C4-2B (cell line): ENCODE measurements at regions not wholly inside any gene's neighbourhood (a gene's known extent, or its start where the extent isn't known, plus 50 kb on each side); places are given as distances from the start of the nearest gene placed in this dataset.
"Not testable (repeated sequence)": the region's sequence is repeated elsewhere in the genome, so short reads cannot be mapped to it uniquely, and the experiment has no call there.

Source experiments
- H3K27ac ChIP-seq: fragments of 450-650 bp; 2 replicates; pipeline ENCODE4 v1.5.1; 2017
- CTCF ChIP-seq: fragments of 450-650 bp; conservative IDR thresholded peaks from 2 replicates; pipeline ENCODE4 v1.5.1; 2017; ENCODE audit warnings: mild to moderate bottlenecking
- ZFX ChIP-seq: fragments of 450-650 bp; IDR thresholded peaks from 2 replicates; pipeline ENCODE4 v1.6.1; 2017

DNA sequence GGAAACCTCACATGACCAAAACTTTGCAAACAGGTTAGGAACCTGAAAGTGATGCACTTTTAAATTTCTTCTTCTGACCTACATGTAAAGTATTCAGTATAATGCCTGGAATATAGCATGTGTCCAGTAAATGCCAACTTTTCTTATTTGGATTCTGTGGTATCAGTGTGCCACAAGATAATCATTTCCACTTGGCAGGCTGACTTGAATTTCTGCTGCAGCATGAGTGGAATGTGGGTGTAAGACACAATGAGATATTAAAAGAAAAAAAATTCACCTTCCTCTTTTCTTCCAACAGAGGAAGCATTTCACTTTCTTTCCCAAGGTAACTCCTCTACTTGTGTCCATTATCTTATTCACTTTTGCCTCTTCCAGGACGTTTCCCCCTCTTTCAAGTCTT, 141.9 kb upstream of the PRKD1 start:
- no peak overlapping the region for H3K27ac ChIP-seq
- TF ChIP-seq ZFX (no peak), CTCF (no peak)

DNA sequence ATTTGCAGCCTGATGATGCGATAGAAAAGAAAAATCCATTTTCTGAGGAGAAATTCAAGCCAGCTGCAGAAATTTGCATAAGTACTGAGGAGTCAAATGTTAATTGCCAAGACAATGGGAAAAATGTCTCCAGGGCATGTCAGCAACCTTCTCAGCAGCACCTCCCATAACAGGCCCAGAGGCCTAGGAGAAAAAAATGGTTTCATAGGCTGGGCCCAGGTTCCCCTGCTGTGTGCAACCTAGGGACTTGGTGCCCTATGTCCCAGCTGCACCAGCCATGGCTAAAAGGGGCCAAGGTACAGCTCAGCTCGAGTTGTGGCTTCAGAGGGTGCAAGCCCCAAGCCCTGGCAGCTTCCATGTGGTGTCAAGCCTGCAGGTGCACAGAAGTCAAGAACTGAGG, 144.8 kb upstream of the PRKD1 start:
- H3K27ac ChIP-seq, result not testable (repeated sequence)

- H3K27ac ChIP-seq, result no peak overlapping the region
- no peak for TF ChIP-seq CTCF
- TF ChIP-seq ZFX, result no peak
Measured at GRCh38 chr14:30077946-30078345, 150.3 kb upstream of the PRKD1 start.

DNA sequence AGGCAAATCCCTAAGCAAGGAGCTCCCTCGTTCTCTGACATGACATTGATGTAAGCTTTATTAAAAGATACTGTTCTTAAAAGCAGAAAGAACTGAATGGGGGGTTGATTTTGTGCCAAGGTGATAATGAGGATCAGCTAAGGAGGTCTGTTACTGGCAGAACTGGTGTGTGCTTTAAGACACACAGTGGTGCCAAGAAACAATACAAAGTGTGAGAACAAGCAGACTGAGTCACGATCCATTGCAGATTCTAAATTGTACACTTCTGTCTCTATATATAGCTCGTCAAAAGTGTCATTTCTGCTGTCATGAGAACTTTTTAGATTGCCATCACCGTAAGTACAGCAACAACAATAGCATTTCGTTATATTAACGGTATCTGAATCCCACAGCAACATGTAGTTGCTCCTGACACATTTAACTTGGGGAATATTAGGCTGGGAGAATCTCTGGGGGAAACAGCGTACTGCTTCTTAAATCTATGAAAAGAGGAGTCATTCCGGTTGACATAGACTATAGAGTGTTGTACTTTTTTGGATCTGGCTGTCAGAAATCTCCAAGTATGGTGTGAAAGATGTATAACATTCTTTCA, 151.3 kb upstream of the PRKD1 start:
- no peak for TF ChIP-seq CTCF
- no peak for TF ChIP-seq ZFX
- H3K27ac ChIP-seq, result no peak overlapping the region

GRCh38 chr14:30082486-30082885, 154.8 kb upstream of the PRKD1 start:
- H3K27ac ChIP-seq, result no peak overlapping the region
- TF ChIP-seq ZFX (no peak), CTCF (no peak)

DNA sequence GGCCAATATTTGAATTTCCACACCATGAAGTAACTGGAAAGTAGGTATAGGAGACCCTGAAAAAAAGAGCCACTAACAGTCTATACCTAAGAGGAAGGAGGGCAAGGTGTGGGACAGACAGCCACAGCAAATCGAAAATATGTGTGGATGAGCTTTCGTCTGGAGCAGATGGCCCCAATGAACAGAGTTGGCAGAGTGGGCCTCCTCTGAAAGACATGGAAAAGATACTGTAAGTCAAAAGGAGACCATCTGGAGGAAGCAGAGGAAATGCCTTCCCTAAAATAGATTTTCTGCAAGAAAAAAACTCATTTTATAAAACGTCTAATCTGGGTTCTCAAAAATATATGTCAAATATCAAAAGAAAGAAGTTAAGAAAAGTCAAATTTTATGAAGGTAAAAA, 157.2 kb upstream of the PRKD1 start:
- no peak overlapping the region for H3K27ac ChIP-seq
- TF ChIP-seq ZFX, result no peak
- TF ChIP-seq CTCF, result no peak

DNA sequence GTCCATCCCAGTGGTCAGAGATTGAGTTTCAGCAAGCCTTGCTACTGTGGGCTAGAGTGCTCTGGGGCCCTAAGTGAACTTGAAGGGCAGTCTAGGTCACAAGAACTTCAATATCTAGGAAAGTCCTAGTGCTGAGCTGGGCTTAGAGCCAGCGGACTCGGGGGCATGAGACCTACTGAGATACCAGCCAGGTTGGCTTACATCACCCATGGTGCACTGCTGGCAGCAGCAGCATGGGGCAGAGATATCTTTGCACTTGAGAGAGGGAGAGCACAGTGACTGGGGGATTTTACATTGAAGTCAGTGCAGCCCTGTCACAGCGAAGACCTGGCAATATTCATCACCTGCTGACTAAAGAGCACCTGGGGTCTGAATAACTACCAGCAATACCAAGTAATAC, 158.3 kb upstream of the PRKD1 start:
- H3K27ac ChIP-seq, result no peak overlapping the region
- TF ChIP-seq CTCF, result no peak
- no peak for TF ChIP-seq ZFX

DNA sequence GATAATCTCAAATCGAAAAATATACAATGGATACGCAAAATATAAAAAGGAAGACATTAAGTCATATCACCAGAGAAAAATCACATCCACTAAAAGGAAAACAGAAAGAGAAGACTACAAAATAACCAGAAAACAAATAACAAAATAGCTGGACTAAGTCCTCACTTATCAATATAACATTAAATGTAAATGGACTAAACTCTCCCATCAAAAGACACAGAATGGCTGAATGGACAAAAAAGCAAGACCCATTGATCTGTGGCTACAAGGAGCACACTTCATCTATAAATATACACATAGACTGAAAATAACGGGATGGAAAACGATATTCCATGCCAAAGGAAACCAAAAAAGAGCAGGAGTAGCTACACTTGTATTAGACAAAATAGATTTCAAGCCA, 161.0 kb upstream of the PRKD1 start:
- no peak overlapping the region for H3K27ac ChIP-seq
- TF ChIP-seq CTCF, result no peak
- no peak for TF ChIP-seq ZFX
